ENCODE measurements at regions not wholly inside any gene's neighbourhood (a gene's known extent, or its start where the extent isn't known, plus 50 kb on each side); places are given as distances from the start of the nearest gene placed in this dataset.

DNA sequence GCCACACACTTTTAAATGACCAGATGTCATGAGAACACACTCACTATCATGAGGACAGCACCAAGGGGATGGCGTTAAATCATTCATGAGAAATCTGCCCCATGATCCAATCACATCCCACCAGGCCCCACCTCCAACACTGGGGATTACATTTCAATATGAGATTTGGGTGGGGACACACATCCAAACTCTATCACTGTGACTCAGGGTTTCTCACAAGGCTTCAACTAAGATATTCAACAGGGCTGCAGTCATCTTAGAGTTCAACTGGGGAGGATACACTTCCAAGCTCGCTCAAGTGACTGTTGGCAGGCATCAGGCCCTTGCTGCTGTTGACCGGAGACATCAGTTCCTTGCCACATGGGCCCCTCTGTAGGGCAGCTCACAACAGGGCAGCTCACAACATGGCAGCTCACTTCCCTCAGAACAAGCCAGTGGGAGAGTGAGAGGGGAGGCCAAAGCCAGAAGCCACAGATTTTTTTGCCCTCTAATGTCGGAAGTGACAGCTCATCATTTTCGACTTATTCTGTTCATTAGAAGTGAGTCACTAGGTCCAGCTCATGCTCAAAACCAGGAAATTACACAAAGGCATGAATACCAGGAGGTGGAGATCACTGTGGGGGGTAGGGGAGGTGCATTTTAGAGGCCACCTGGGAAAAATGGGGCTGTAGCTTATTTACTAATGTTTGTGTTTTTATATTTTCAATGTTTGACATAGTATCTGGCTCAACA, 50.8 kb upstream of the PTHLH start:
- no peak for DNase-seq (ENCODE audit: extremely low read depth, low read depth)
- TF ChIP-seq, protein P1, sequence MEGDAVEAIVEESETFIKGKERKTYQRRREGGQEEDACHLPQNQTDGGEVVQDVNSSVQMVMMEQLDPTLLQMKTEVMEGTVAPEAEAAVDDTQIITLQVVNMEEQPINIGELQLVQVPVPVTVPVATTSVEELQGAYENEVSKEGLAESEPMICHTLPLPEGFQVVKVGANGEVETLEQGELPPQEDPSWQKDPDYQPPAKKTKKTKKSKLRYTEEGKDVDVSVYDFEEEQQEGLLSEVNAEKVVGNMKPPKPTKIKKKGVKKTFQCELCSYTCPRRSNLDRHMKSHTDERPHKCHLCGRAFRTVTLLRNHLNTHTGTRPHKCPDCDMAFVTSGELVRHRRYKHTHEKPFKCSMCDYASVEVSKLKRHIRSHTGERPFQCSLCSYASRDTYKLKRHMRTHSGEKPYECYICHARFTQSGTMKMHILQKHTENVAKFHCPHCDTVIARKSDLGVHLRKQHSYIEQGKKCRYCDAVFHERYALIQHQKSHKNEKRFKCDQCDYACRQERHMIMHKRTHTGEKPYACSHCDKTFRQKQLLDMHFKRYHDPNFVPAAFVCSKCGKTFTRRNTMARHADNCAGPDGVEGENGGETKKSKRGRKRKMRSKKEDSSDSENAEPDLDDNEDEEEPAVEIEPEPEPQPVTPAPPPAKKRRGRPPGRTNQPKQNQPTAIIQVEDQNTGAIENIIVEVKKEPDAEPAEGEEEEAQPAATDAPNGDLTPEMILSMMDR (IDR thresholded peaks at IDR 0.05; ENCODE audit: low read depth, low read length) = no peak

GRCh38 chr12:28024231-28024995, 51.9 kb upstream of the PTHLH start:
- no peak for DNase-seq (ENCODE audit: extremely low read depth, low read depth)

DNA sequence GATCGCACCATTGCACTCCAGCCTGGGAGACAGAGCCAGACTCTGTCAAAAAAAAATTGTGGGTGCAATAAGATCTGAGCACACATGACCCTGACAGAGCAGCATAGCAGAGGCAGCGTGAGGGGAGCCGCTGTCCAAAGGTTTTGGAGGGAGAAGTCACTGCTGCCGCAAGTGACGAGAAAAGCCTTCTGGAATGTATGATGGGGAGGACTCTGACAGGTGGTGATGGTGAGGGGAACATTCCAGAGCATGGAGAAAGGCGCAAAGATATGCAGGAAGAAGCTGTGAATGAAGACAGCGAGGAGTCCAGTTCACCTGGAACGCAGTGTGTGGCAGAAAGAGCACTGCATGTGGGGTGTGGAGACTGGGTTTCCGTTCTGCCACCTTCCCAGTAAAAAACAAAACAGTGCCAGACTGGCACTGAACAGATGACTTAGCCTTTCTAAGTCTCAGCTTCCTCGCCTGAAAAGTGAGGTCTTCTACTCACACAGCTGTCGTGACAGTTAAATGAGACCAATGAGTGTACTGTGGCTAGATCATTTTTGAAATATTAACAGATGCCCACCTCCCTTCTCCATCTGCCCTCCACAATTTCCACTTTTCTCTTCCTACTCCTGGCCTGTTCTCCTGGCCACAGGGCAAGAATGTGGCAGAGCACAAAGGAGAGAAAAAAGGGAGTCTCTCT, 53.4 kb upstream of the PTHLH start:
- TF ChIP-seq, protein P1 (IDR thresholded peaks at IDR 0.05; ENCODE audit: low read depth, low read length) = no peak
- DNase-seq (ENCODE audit: extremely low read depth, low read depth) = no peak

More at GRCh38 chr12:28024231-28024995, 51.9 kb upstream of the PTHLH start:
- TF ChIP-seq, protein P1 (IDR thresholded peaks at IDR 0.05; ENCODE audit: low read depth, low read length) = no peak

GRCh38 chr12:28026701-28027100, 54.2 kb upstream of the PTHLH start:
- no peak for DNase-seq (ENCODE audit: extremely low read depth, low read depth)
- TF ChIP-seq, protein P1 (IDR thresholded peaks at IDR 0.05; ENCODE audit: low read depth, low read length) = no peak

DNA sequence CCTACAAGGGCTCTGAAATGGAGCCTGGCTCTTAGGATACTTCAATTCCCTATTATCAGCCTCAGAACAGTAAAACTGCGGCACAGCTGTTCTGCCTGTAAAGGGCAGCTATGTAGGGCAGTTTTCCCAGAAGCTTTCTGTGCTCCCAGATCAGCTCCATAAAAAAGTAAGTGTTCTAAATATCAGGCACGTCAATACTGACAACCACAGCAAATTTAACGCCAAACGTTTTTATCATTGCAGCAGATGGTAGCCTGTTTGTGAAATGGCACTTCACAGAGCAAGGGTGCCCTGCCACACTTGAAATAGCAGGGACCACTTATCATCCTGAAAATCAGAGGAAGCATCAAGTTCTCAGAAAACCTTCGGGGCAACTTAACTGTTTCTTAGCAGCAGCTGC, 54.8 kb upstream of the PTHLH start:
- DNase-seq (ENCODE audit: extremely low read depth, low read depth) = no peak
- TF ChIP-seq, protein P1 (IDR thresholded peaks at IDR 0.05; ENCODE audit: low read depth, low read length) = no peak

GRCh38 chr12:28027947-28028724, 55.6 kb upstream of the PTHLH start:
- TF ChIP-seq, protein P1 (IDR thresholded peaks at IDR 0.05; ENCODE audit: low read depth, low read length) = no peak
- no peak for DNase-seq (ENCODE audit: extremely low read depth, low read depth)

Measured in AG09319 (cell line).